A549 (cell line): ENCODE measurements at regions not wholly inside any gene's neighbourhood (a gene's known extent, or its start where the extent isn't known, plus 50 kb on each side); places are given as distances from the start of the nearest gene placed in this dataset.

Source experiments
- ATAC-seq, 2 experiments: fragments of 200-7000 bp in 1 of 2; fragments of >200 bp in 1 of 2; cut with Nextera tagmentation in 1 of 2; cut with Tn5 transposase in 1 of 2; 3 replicates each; pipeline versions ENCODE4 v1.8.0 to v1.9.1; 2018 to 2020; ENCODE audit warnings: mild to moderate bottlenecking in 1 of 2, moderate library complexity in 1 of 2
- CTCF ChIA-PET: fragments of 300-600 bp; sonication (Branson Sonifier 250); formaldehyde crosslinking; extraction: SDS; loops from one replicate; lab custom pipeline; 2021; ENCODE audit warnings: antibody characterized with exemption, inconsistent platforms; lab: Yijun Ruan, JAX
- POLR2A ChIA-PET: fragments of 350-600 bp; formaldehyde crosslinking; extraction: SDS; loops from one replicate; lab custom pipeline; 2021; ENCODE audit warnings: antibody characterized with exemption, inconsistent platforms; lab: Yijun Ruan, JAX
- DNase-seq, 2 experiments: peaks; one replicate each; pipeline versions ENCODE4 v3.0.0 to v3.0.0-alpha.2; 2011 to 2016; ENCODE audit warnings: low read depth in 1 of 2, low spot score in 1 of 2
- FAIRE-seq: peaks from 2 replicates; lab custom pipeline; 2011; peaks lifted over from hg19 to GRCh38; lab: Jason Lieb, UNC
- H3K27ac ChIP-seq, 2 experiments: fragments of >200 bp; sonication (Bioruptor Twin); formaldehyde crosslinking; 3 replicates each; pipeline ENCODE4 v1.5.1; 2016 to 2017
- H3K4me1 ChIP-seq: fragments of >200 bp; sonication (Bioruptor Twin); formaldehyde crosslinking; 3 replicates; pipeline ENCODE4 v1.6.1; 2016
- H3K4me2 ChIP-seq: fragments of >200 bp; sonication (Bioruptor Twin); formaldehyde crosslinking; 3 replicates; pipeline ENCODE4 v1.6.1; 2016
- H3K4me3 ChIP-seq: fragments of >200 bp; sonication (Bioruptor Twin); formaldehyde crosslinking; 3 replicates; pipeline ENCODE4 v1.5.1; 2016
- H3K9me3 ChIP-seq: fragments of >200 bp; sonication (Bioruptor Twin); formaldehyde crosslinking; 3 replicates; pipeline ENCODE4 v1.6.1; 2016
- ATOH8 ChIP-seq: fragments of 250-450 bp; sonication (Bioruptor Pico); IDR thresholded peaks from 2 replicates; pipeline ENCODE4 v1.5.0; 2020; ENCODE audit warnings: low read depth, mild to moderate bottlenecking, moderate library complexity
- CBX8 ChIP-seq: fragments of 200-600 bp; sonication (generic); IDR thresholded peaks from 2 replicates; pipeline ENCODE4 v1.6.1; 2016
- CEBPB ChIP-seq, 2 experiments: fragments of >200 bp in 1 of 2; sonication (Bioruptor Twin) in 1 of 2; formaldehyde crosslinking in 1 of 2; IDR thresholded peaks; 2 replicates each; pipeline ENCODE4 v1.6.1; 2012 to 2016
- CHD4 ChIP-seq: fragments of 200-600 bp; sonication (generic); IDR thresholded peaks from 2 replicates; pipeline ENCODE4 v1.6.1; 2016; ENCODE audit warnings: antibody characterized with exemption, mild to moderate bottlenecking, borderline replicate concordance
- EHF ChIP-seq: fragments of 250-450 bp; sonication (Bioruptor Pico); IDR thresholded peaks from 2 replicates; pipeline ENCODE4 v1.5.0; 2020; ENCODE audit warnings: mild to moderate bottlenecking
- FOXS1 ChIP-seq: fragments of 250-450 bp; sonication (Bioruptor Pico); IDR thresholded peaks from 2 replicates; pipeline ENCODE4 v1.5.0; 2020; ENCODE audit warnings: mild to moderate bottlenecking, moderate library complexity
- HOXB5 ChIP-seq: fragments of 250-450 bp; sonication (Bioruptor Pico); IDR thresholded peaks from 2 replicates; pipeline ENCODE4 v1.5.0; 2020; ENCODE audit warnings: mild to moderate bottlenecking, moderate library complexity
- JUN ChIP-seq, 2 experiments: fragments of >200 bp; sonication (Bioruptor Twin); formaldehyde crosslinking; IDR thresholded peaks; 2 replicates in 1 of 2; 3 replicates in 1 of 2; pipeline ENCODE4 v1.6.1; 2016 to 2017
- MAFK ChIP-seq: fragments of 450-650 bp; IDR thresholded peaks from 2 replicates; pipeline ENCODE4 v1.6.1; 2014; ENCODE audit not compliant: partially characterized antibody
- NFE2L2 ChIP-seq: fragments of 150-350 bp; conservative IDR thresholded peaks from 2 replicates; pipeline ENCODE4 v1.6.1; 2014; ENCODE audit warnings: low read length
- NPAS2 ChIP-seq: fragments of 250-450 bp; sonication (Bioruptor Pico); IDR thresholded peaks from 2 replicates; pipeline ENCODE4 v1.8.0; 2022; ENCODE audit warnings: mild to moderate bottlenecking, moderate library complexity, borderline replicate concordance
- NR3C1 ChIP-seq: fragments of >200 bp; sonication (Bioruptor Twin); formaldehyde crosslinking; IDR thresholded peaks from 3 replicates; pipeline ENCODE4 v1.6.1; 2017
- POLR2AphosphoS2 ChIP-seq: conservative IDR thresholded peaks from 2 replicates; pipeline ENCODE4 v1.6.1; 2012; ENCODE audit warnings: low read length, improper control_type of control experiment, inconsistent platforms
- RARB ChIP-seq: fragments of 250-450 bp; sonication (Bioruptor Pico); IDR thresholded peaks from 2 replicates; pipeline ENCODE4 v1.8.0; 2021; ENCODE audit warnings: mild to moderate bottlenecking, moderate library complexity
- RCOR1 ChIP-seq: fragments of 150-350 bp; IDR thresholded peaks from 2 replicates; pipeline ENCODE4 v1.6.1; 2014; ENCODE audit warnings: antibody characterized with exemption, low read length, low read depth
- RFX5 ChIP-seq: fragments of 450-650 bp; IDR thresholded peaks from 2 replicates; pipeline ENCODE4 v1.7.1; 2014; ENCODE audit warnings: antibody characterized with exemption, mild to moderate bottlenecking, moderate library complexity
- SMC3 ChIP-seq: fragments of >200 bp; sonication (Bioruptor Twin); formaldehyde crosslinking; IDR thresholded peaks from 3 replicates; pipeline ENCODE4 v1.6.1; 2018; ENCODE audit warnings: inconsistent platforms
- TFCP2L1 ChIP-seq: fragments of 250-450 bp; sonication (Bioruptor Pico); IDR thresholded peaks from 2 replicates; pipeline ENCODE4 v1.5.0; 2021; ENCODE audit warnings: mild to moderate bottlenecking
- ZFP36 ChIP-seq: fragments of 450-650 bp; IDR thresholded peaks from 2 replicates; pipeline ENCODE4 v1.6.1; 2014; ENCODE audit warnings: borderline replicate concordance; ENCODE audit not compliant: partially characterized antibody
- ZSCAN20 ChIP-seq: fragments of 250-450 bp; sonication (Bioruptor Pico); IDR thresholded peaks from 2 replicates; pipeline ENCODE4 v1.8.0; 2022; ENCODE audit warnings: mild to moderate bottlenecking, moderate library complexity
- WGBS: methylation state at CpG from one replicate; pipeline ENCODE4 v1.1.6; 2017; ENCODE audit errors: missing lambda C conversion rate; 5-methylcytosine and 5-hydroxymethylcytosine counted together
- TF ChIP-seq, protein P1 (sequence below): fragments of >200 bp; sonication (Bioruptor Twin); formaldehyde crosslinking; IDR thresholded peaks from 3 replicates; pipeline ENCODE4 v1.6.1; 2016
- TF ChIP-seq, protein P2 (sequence below): IDR thresholded peaks from 2 replicates; pipeline ENCODE4 v1.6.1; 2012; ENCODE audit warnings: low read depth, borderline replicate concordance
- TF ChIP-seq, protein P3 (sequence below): fragments of 450-650 bp; IDR thresholded peaks from 2 replicates; pipeline ENCODE4 v1.6.1; 2014; ENCODE audit warnings: antibody characterized with exemption
- TF ChIP-seq, protein P4 (sequence below): fragments of >200 bp; sonication (Bioruptor Twin); formaldehyde crosslinking; IDR thresholded peaks from 2 replicates; pipeline ENCODE4 v1.6.1; 2016
- TF ChIP-seq, protein P5 (sequence below): fragments of >200 bp; sonication (Bioruptor Twin); formaldehyde crosslinking; IDR thresholded peaks from 3 replicates; pipeline ENCODE4 v1.5.1; 2016
- TF ChIP-seq, protein P6 (sequence below): fragments of 200-600 bp; sonication (generic); IDR thresholded peaks from 2 replicates; pipeline ENCODE4 v1.6.1; 2016; ENCODE audit warnings: antibody characterized with exemption, mild to moderate bottlenecking, moderate library complexity
- TF ChIP-seq, protein P7 (sequence below): IDR thresholded peaks from 2 replicates; pipeline ENCODE4 v1.6.1; 2012

- FAIRE-seq, result no peak
- ChIA-PET CTCF (no interaction called here), POLR2A (no interaction called here)
- 53% methylated on average over 16 of the region's 22 CpGs for whole genome bisulfite sequencing
- Histone ChIP-seq H3K4me3 (no peak overlapping the region), H3K4me2 (no peak overlapping the region), H3K4me1 (no peaks in the 10 kb centered on the region; the same call in 2 of the 3 replicates), H3K27ac (no peak overlapping the region), H3K9me3 (peaks cover 8% of the 10 kb centered on the region; the same call in 2 of the 3 replicates)
- DNase-seq, result no peak
- TF ChIP-seq, protein P1, sequence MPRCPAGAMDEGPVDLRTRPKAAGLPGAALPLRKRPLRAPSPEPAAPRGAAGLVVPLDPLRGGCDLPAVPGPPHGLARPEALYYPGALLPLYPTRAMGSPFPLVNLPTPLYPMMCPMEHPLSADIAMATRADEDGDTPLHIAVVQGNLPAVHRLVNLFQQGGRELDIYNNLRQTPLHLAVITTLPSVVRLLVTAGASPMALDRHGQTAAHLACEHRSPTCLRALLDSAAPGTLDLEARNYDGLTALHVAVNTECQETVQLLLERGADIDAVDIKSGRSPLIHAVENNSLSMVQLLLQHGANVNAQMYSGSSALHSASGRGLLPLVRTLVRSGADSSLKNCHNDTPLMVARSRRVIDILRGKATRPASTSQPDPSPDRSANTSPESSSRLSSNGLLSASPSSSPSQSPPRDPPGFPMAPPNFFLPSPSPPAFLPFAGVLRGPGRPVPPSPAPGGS, result no peak
- no peak for TF ChIP-seq POLR2AphosphoS2
- TF ChIP-seq, protein P2, sequence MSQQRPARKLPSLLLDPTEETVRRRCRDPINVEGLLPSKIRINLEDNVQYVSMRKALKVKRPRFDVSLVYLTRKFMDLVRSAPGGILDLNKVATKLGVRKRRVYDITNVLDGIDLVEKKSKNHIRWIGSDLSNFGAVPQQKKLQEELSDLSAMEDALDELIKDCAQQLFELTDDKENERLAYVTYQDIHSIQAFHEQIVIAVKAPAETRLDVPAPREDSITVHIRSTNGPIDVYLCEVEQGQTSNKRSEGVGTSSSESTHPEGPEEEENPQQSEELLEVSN, result no peak
- TF ChIP-seq CBX8, result no peak
- no peak for TF ChIP-seq NR3C1
- no peak for TF ChIP-seq ATOH8 (CRISPR knock-in tag)
- TF ChIP-seq RARB (CRISPR knock-in tag), result no peak
- TF ChIP-seq EHF, result no peak
- no peak for TF ChIP-seq ZSCAN20 (CRISPR knock-in tag)
- TF ChIP-seq MAFK, result no peak
- TF ChIP-seq RFX5, result no peak
- TF ChIP-seq, protein P3, sequence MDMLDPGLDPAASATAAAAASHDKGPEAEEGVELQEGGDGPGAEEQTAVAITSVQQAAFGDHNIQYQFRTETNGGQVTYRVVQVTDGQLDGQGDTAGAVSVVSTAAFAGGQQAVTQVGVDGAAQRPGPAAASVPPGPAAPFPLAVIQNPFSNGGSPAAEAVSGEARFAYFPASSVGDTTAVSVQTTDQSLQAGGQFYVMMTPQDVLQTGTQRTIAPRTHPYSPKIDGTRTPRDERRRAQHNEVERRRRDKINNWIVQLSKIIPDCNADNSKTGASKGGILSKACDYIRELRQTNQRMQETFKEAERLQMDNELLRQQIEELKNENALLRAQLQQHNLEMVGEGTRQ, result no peak
- TF ChIP-seq CHD4, result no peak
- TF ChIP-seq, protein P4, sequence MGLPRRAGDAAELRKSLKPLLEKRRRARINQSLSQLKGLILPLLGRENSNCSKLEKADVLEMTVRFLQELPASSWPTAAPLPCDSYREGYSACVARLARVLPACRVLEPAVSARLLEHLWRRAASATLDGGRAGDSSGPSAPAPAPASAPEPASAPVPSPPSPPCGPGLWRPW, result no peak
- TF ChIP-seq CEBPB (IDR thresholded peaks at IDR 0.05), result no peak
- TF ChIP-seq FOXS1 (CRISPR knock-in tag), result no peak
- TF ChIP-seq SMC3, result no peak
- no peak for TF ChIP-seq RCOR1
- TF ChIP-seq TFCP2L1 (CRISPR knock-in tag), result no peak
- ATAC-seq, result no peak
Observed at GRCh38 chr2:240210198-240210965, 69.9 kb upstream of the OTOS start.

DNA sequence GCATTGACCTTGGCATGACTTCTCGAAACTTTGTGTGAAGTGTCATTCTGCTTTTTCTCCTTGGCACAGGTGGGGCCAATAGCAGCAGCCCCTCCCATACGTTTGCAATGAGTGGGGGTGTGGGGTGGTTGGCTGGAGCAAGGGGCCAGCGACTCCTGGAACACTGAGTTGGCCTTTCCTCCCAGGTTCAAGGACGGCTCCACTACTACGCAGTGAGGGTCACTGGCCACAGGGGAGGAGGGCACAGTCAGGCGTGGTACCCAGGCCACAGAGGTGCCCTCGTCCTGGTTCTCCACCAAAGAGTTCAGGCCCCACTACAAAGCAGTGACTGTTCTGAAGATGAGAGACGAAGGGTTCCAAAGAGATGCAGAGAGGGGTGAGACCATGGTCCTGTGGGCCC is 70.6 kb upstream of the OTOS start:
- ATAC-seq, result no peak
- CTCF ChIA-PET, result no interaction called here
- peaks cover 7% of the 10 kb centered on the region; the same call in 2 of the 3 replicates for H3K9me3 ChIP-seq
- H3K4me1 ChIP-seq, result no peaks in the 10 kb centered on the region
- no peak overlapping the region for H3K4me3 ChIP-seq
- no peak overlapping the region for H3K4me2 ChIP-seq
- POLR2A ChIA-PET, result no interaction called here
- DNase-seq, result no peak
- no peak overlapping the region for H3K27ac ChIP-seq
- 49% methylated on average over 7 of the region's 8 CpGs for WGBS
- FAIRE-seq, result no peak
- TF ChIP-seq JUN (IDR thresholded peaks at IDR 0.05), result no peak
- TF ChIP-seq EHF, result no peak
- no peak for TF ChIP-seq ZFP36
- no peak for TF ChIP-seq ZSCAN20 (CRISPR knock-in tag)
- TF ChIP-seq RCOR1, result no peak
- TF ChIP-seq NPAS2 (CRISPR knock-in tag), result no peak
- TF ChIP-seq FOXS1 (CRISPR knock-in tag), result no peak
- TF ChIP-seq, protein P5, sequence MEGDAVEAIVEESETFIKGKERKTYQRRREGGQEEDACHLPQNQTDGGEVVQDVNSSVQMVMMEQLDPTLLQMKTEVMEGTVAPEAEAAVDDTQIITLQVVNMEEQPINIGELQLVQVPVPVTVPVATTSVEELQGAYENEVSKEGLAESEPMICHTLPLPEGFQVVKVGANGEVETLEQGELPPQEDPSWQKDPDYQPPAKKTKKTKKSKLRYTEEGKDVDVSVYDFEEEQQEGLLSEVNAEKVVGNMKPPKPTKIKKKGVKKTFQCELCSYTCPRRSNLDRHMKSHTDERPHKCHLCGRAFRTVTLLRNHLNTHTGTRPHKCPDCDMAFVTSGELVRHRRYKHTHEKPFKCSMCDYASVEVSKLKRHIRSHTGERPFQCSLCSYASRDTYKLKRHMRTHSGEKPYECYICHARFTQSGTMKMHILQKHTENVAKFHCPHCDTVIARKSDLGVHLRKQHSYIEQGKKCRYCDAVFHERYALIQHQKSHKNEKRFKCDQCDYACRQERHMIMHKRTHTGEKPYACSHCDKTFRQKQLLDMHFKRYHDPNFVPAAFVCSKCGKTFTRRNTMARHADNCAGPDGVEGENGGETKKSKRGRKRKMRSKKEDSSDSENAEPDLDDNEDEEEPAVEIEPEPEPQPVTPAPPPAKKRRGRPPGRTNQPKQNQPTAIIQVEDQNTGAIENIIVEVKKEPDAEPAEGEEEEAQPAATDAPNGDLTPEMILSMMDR, result no peak
- TF ChIP-seq ATOH8 (CRISPR knock-in tag), result no peak
- TF ChIP-seq HOXB5 (CRISPR knock-in tag), result no peak
- TF ChIP-seq, protein P6, sequence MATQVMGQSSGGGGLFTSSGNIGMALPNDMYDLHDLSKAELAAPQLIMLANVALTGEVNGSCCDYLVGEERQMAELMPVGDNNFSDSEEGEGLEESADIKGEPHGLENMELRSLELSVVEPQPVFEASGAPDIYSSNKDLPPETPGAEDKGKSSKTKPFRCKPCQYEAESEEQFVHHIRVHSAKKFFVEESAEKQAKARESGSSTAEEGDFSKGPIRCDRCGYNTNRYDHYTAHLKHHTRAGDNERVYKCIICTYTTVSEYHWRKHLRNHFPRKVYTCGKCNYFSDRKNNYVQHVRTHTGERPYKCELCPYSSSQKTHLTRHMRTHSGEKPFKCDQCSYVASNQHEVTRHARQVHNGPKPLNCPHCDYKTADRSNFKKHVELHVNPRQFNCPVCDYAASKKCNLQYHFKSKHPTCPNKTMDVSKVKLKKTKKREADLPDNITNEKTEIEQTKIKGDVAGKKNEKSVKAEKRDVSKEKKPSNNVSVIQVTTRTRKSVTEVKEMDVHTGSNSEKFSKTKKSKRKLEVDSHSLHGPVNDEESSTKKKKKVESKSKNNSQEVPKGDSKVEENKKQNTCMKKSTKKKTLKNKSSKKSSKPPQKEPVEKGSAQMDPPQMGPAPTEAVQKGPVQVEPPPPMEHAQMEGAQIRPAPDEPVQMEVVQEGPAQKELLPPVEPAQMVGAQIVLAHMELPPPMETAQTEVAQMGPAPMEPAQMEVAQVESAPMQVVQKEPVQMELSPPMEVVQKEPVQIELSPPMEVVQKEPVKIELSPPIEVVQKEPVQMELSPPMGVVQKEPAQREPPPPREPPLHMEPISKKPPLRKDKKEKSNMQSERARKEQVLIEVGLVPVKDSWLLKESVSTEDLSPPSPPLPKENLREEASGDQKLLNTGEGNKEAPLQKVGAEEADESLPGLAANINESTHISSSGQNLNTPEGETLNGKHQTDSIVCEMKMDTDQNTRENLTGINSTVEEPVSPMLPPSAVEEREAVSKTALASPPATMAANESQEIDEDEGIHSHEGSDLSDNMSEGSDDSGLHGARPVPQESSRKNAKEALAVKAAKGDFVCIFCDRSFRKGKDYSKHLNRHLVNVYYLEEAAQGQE, result no peak
- TF ChIP-seq NFE2L2, result no peak
- TF ChIP-seq, protein P7, sequence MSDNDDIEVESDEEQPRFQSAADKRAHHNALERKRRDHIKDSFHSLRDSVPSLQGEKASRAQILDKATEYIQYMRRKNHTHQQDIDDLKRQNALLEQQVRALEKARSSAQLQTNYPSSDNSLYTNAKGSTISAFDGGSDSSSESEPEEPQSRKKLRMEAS, result no peak
